ENCODE measurements at regions not wholly inside any gene's neighbourhood (a gene's known extent, or its start where the extent isn't known, plus 50 kb on each side); places are given as distances from the start of the nearest gene placed in this dataset.
"Not testable (repeated sequence)": the region's sequence is repeated elsewhere in the genome, so short reads cannot be mapped to it uniquely, and the experiment has no call there.

- no peak for DNase-seq (ENCODE audit: low spot score)
These were observed 151.5 kb upstream of the MGAT4C start for GRCh38 chr12:86407620-86408208.

- no peak for DNase-seq (ENCODE audit: low spot score)
These were observed 133.8 kb upstream of the MGAT4C start for GRCh38 chr12:86389949-86390348.

- DNase-seq (ENCODE audit: low spot score), result no peak
These were observed 131.5 kb upstream of the MGAT4C start for GRCh38 chr12:86387591-86388145.

DNA sequence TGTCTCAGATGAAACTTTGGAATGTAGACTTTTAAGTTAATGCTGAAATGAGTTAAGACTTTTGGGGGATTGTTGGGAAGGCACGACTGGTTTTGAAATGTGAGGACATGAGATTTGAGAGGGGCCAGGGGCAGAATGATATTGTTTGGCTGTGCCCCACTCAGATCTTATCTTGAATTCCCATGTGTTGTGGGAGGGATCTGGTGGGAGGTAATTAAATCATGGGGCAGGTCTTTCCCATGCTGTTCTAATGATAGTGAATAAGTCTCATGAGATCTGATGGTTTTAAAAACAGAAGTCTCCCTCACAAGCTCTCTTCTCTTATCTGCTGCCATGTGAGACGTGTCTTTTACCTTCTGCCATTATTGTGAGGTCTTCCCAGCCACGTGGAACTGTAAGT, 127.6 kb upstream of the MGAT4C start:
- DNase-seq (ENCODE audit: low spot score), result not testable (repeated sequence)

DNA sequence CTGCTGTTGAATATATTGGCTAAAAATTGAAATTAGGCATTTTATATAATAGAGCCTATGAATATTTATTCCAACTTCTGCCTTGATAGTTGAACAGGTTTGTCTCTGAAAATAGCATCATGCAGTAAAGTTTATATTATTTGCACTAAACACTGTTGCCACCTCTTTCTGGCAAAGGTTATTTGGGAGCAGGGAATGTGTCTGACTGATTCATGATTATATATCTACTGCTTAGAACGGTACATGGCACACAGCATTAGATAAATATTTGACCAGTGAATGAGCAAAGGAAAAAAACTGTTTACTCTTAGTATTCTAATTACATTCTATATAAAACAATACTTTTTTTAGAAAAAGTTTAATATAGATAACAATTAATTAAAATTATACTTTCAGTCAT, 123.1 kb upstream of the MGAT4C start:
- no peak for DNase-seq (ENCODE audit: low spot score)

GRCh38 chr12:86376052-86376451, 119.9 kb upstream of the MGAT4C start:
- no peak for DNase-seq (ENCODE audit: low spot score)

DNA sequence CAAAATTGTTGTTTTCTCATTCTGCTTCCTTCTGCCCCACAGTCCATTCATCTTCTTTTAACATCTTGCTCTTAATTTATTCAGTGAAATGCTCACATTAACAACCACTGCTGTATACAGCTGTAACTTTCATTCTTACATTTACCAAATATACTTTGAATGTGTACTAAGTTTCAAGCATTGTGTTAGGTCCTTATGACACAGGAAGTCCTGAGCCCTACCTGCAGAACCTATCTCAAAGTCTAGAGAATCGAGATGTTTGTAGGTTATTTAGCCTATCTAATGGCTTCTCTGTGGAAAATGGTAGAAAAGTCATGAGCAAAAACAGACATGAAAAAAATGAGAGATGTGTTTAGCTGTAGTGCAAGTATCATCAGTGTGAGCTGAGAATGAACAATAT, 117.6 kb upstream of the MGAT4C start:
- no peak for DNase-seq (ENCODE audit: low spot score)

DNA sequence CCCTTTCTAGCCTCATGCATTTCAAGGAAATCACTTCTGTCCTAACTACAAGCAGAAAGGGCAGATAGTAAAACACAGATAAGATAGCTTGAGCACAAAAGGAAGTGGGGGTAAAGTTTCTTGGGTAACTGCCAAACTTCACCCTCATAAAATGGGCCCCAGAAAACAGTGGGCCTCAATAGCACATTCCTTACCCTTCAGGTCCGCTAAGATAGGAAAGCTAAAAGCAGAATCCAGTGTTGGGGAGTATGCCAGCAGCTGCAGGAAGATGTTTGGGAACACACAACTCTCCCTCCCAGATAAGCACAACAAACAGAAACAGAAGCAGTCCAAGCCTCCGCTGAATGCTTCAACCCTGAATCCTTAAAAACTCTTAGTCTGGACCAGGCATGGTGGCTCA, 110.9 kb upstream of the MGAT4C start:
- DNase-seq (ENCODE audit: low spot score), result no peak

GRCh38 chr12:86349196-86349595, 93.0 kb upstream of the MGAT4C start:
- DNase-seq (ENCODE audit: low spot score), result no peak

DNA sequence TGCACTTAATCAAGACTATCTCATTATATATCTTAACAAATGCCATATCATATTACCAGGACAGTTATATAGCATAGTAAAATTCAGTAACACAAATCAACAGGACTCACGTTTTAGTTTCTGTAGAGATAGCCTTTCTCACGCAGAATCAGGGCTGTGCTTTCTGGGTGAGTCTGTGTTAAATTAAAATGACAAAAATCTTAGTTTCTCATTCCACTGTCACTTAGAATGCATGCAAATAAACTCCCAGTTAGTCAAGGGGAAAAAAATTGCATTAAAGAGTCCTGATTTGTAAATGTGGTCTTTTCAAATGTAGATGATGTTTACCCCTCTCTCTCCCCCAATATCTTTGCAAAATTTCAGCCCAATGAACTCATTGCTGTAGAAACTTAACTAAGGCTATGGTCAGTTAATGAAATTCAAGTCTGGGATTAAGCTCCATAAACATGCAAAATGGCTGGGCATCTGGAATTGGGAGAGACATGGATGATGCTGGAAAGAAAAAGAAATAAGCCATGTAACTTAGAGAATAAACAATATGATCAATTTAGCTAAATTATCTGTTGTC, 77.8 kb upstream of the MGAT4C start:
- no peak for DNase-seq (ENCODE audit: low spot score)

- DNase-seq (ENCODE audit: low spot score), result no peak
These were observed 75.3 kb upstream of the MGAT4C start for GRCh38 chr12:86331457-86331856.

DNA sequence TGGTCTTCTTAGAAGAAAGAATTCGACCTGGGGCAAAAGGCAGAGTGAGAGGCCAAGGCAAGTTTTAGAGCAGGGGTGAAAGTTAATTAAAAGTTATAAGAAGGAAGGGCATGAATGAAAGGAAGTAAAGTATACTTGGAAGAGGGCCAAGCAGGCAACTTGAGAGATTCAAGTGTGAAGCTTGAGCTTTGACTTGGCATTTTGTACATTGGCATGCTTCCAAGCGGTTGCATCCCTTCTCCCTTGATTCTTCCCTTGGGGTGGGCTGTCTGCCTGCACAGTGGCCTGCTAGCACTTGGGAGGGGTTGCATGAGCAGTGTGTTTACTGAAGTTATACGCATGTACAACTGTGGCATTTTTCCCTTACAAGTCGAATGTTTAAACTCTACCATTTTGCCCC, 74.8 kb upstream of the MGAT4C start:
- no peak for DNase-seq (ENCODE audit: low spot score)

DNA sequence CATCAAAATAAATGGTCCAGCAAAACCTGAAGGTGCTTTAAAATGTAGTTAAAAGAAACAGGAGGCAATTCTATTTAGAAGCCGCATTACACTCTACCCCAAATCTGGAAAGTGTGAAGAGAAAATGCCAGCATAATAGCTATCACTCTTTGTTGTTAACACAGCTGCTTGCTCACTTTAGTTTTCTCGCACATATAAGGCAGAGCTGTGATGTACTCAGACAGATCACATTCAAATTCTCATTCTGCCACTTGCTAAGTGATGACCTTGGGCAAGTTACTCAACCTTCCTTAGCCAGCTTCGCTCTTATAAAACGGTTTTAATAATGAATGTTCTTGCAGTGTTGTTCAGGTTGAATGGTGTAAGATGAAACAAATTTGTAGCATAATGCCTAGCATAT, 56.0 kb upstream of the MGAT4C start:
- DNase-seq (ENCODE audit: low spot score), result no peak
